Stomach (tissue), 4 donors: ENCODE measurements at regions not wholly inside any gene's neighbourhood (a gene's known extent, or its start where the extent isn't known, plus 50 kb on each side); places are given as distances from the start of the nearest gene placed in this dataset.
"Not testable (repeated sequence)": the region's sequence is repeated elsewhere in the genome, so short reads cannot be mapped to it uniquely, and the experiment has no call there.

Experiments used
- EP300 ChIP-seq: sonication (generic); formaldehyde crosslinking; IDR thresholded peaks from one replicate; pipeline ENCODE4 v1.6.1; 2017; ENCODE audit warnings: antibody characterized with exemption
- POLR2A ChIP-seq, 4 donors: fragments of 450-650 bp; IDR thresholded peaks; one replicate each; pipeline ENCODE4 v1.6.1; 2016; ENCODE audit warnings: antibody characterized with exemption in 4 of 4, control low read depth in 2 of 4, mild to moderate bottlenecking in 1 of 4, moderate library complexity in 1 of 4
- POLR2AphosphoS5 ChIP-seq, 3 donors: sonication (generic); formaldehyde crosslinking; IDR thresholded peaks; one replicate each; pipeline ENCODE4 v1.6.1; 2016; ENCODE audit warnings: antibody characterized with exemption in 3 of 3
- TF ChIP-seq, protein P1 (sequence below), 7 experiments: fragments of 450-650 bp in 4 of 7; fragments of 200-600 bp in 3 of 7; sonication (generic) in 3 of 7; IDR thresholded peaks; one replicate each; pipeline ENCODE4 v1.5.1; 2016 to 2019; ENCODE audit warnings: antibody characterized with exemption in 7 of 7, control low read depth in 2 of 7, mild to moderate bottlenecking in 1 of 7

DNA sequence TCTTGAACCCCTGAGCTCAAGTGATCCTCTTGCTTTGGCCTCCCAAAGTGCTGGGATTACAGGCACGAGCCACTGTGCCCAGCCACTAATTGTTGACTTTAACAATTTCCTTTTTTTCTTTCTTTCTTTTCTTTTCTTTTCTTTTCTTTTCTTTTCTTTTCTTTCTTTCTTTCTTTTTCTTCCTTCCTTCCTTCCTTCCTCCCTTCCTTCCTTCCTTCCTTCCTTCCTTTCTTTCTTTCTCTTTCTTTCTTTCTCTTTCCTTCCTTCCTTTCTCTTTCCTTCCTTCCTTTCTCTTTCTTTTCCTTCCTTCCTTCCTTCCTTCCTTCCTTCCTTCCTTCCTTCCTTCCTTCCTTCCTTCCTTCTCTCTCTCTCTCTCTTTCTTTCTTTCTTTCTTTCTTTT, 97.7 kb downstream of the TSN start:
- TF ChIP-seq POLR2A (IDR thresholded peaks at IDR 0.05); POLR2AphosphoS5 (IDR thresholded peaks at IDR 0.05); EP300: not testable (repeated sequence)
- TF ChIP-seq, protein P1, sequence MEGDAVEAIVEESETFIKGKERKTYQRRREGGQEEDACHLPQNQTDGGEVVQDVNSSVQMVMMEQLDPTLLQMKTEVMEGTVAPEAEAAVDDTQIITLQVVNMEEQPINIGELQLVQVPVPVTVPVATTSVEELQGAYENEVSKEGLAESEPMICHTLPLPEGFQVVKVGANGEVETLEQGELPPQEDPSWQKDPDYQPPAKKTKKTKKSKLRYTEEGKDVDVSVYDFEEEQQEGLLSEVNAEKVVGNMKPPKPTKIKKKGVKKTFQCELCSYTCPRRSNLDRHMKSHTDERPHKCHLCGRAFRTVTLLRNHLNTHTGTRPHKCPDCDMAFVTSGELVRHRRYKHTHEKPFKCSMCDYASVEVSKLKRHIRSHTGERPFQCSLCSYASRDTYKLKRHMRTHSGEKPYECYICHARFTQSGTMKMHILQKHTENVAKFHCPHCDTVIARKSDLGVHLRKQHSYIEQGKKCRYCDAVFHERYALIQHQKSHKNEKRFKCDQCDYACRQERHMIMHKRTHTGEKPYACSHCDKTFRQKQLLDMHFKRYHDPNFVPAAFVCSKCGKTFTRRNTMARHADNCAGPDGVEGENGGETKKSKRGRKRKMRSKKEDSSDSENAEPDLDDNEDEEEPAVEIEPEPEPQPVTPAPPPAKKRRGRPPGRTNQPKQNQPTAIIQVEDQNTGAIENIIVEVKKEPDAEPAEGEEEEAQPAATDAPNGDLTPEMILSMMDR (IDR thresholded peaks at IDR 0.05): not testable (repeated sequence)
